H9 (cell line): ENCODE measurements at regions not wholly inside any gene's neighbourhood (a gene's known extent, or its start where the extent isn't known, plus 50 kb on each side); places are given as distances from the start of the nearest gene placed in this dataset.

Experiments
- DNase-seq: peaks from one replicate; pipeline ENCODE4 v3.0.0-alpha.2; 2017
- H2AFZ ChIP-seq: one replicate; pipeline ENCODE4 v1.6.1; 2013; ENCODE audit warnings: mild to moderate bottlenecking, low read length, control low read depth, moderate library complexity
- H2AK5ac ChIP-seq: 2 replicates; pipeline ENCODE4 v1.6.1; 2013; ENCODE audit warnings: low read length, control low read depth, mixed read lengths; ENCODE audit not compliant: insufficient read length
- H2BK120ac ChIP-seq: one replicate; pipeline ENCODE4 v1.6.1; 2013; ENCODE audit warnings: low read depth, mild to moderate bottlenecking, low read length, control low read depth, inconsistent platforms; ENCODE audit not compliant: poor library complexity, severe bottlenecking
- H2BK12ac ChIP-seq: 2 replicates; pipeline ENCODE4 v1.6.1; 2013; ENCODE audit warnings: low read length, control low read depth, mixed read lengths, low read depth; ENCODE audit not compliant: insufficient read length
- H2BK15ac ChIP-seq: 2 replicates; pipeline ENCODE4 v1.6.1; 2013; ENCODE audit warnings: low read depth, low read length, control low read depth
- H2BK20ac ChIP-seq: one replicate; pipeline ENCODE4 v1.6.1; 2013; ENCODE audit warnings: low read depth, mild to moderate bottlenecking, low read length, control low read depth, inconsistent platforms; ENCODE audit not compliant: poor library complexity, severe bottlenecking
- H2BK5ac ChIP-seq: 2 replicates; pipeline ENCODE4 v1.6.1; 2013; ENCODE audit warnings: low read length, control low read depth, mixed read lengths; ENCODE audit not compliant: insufficient read length
- H3K14ac ChIP-seq: 2 replicates; pipeline ENCODE4 v1.6.1; 2013; ENCODE audit warnings: low read length, control low read depth; ENCODE audit not compliant: insufficient read depth
- H3K18ac ChIP-seq: 2 replicates; pipeline ENCODE4 v1.6.1; 2013; ENCODE audit warnings: low read depth, mild to moderate bottlenecking, mixed read lengths, low read length, control low read depth; ENCODE audit not compliant: insufficient read length
- H3K23ac ChIP-seq: 2 replicates; pipeline ENCODE4 v1.6.1; 2013; ENCODE audit warnings: low read length, control low read depth, mixed read lengths, low read depth; ENCODE audit not compliant: insufficient read length
- H3K23me2 ChIP-seq: 2 replicates; pipeline ENCODE4 v1.6.1; 2013; ENCODE audit warnings: low read depth, mild to moderate bottlenecking, mixed read lengths, low read length, control low read depth; ENCODE audit not compliant: insufficient read length, poor library complexity, severe bottlenecking
- H3K27ac ChIP-seq: 2 replicates; pipeline ENCODE4 v1.5.1; 2013; ENCODE audit warnings: low read length, control low read depth, mixed read lengths, low read depth; ENCODE audit not compliant: insufficient read length
- H3K27me3 ChIP-seq: 2 replicates; pipeline ENCODE4 v1.6.1; 2013; ENCODE audit warnings: low read length, control low read depth, inconsistent platforms; ENCODE audit not compliant: insufficient read depth
- H3K4ac ChIP-seq: 2 replicates; pipeline ENCODE4 v1.6.1; 2013; ENCODE audit warnings: low read depth, mild to moderate bottlenecking, control low read depth, inconsistent platforms, low read length, moderate library complexity
- H3K4me1 ChIP-seq: 2 replicates; pipeline ENCODE4 v1.6.1; 2013; ENCODE audit warnings: low read length, control low read depth, inconsistent platforms; ENCODE audit not compliant: insufficient read depth
- H3K4me2 ChIP-seq: 2 replicates; pipeline ENCODE4 v1.6.1; 2013; ENCODE audit warnings: low read length, control low read depth, mixed read lengths; ENCODE audit not compliant: insufficient read length, insufficient read depth
- H3K56ac ChIP-seq: 2 replicates; pipeline ENCODE4 v1.6.1; 2013; ENCODE audit warnings: low read depth, mild to moderate bottlenecking, mixed read lengths, low read length, control low read depth; ENCODE audit not compliant: insufficient read length
- H3K79me1 ChIP-seq: 2 replicates; pipeline ENCODE4 v1.6.1; 2013; ENCODE audit warnings: low read depth, mild to moderate bottlenecking, moderate library complexity, low read length, control low read depth, inconsistent platforms; ENCODE audit not compliant: insufficient read depth, poor library complexity, severe bottlenecking
- H3K79me2 ChIP-seq: 2 replicates; pipeline ENCODE4 v1.6.1; 2013; ENCODE audit warnings: low read length, control low read depth, inconsistent platforms; ENCODE audit not compliant: insufficient read depth
- H3K9ac ChIP-seq: 2 replicates; pipeline ENCODE4 v1.6.1; 2013; ENCODE audit warnings: low read length, control low read depth, mixed read lengths; ENCODE audit not compliant: insufficient read length; ENCODE audit errors: extremely low read depth
- H3K9me3 ChIP-seq: one replicate; pipeline ENCODE4 v1.6.1; 2013; ENCODE audit warnings: low read depth, low read length, inconsistent platforms; ENCODE audit not compliant: control insufficient read depth
- H3T11ph ChIP-seq: one replicate; pipeline ENCODE4 v1.6.1; 2013; ENCODE audit warnings: mild to moderate bottlenecking, low read length, control low read depth, inconsistent platforms
- H4K20me1 ChIP-seq: one replicate; pipeline ENCODE4 v1.6.1; 2013; ENCODE audit not compliant: control insufficient read depth, insufficient read length, insufficient read depth
- H4K5ac ChIP-seq: 2 replicates; pipeline ENCODE4 v1.6.1; 2013; ENCODE audit warnings: low read depth, mild to moderate bottlenecking, mixed read lengths, low read length, control low read depth; ENCODE audit not compliant: insufficient read length
- H4K8ac ChIP-seq: replicated peaks from 2 replicates; pipeline ENCODE4 v1.6.1; 2013; ENCODE audit warnings: low read length, control low read depth, mixed read lengths, low read depth; ENCODE audit not compliant: insufficient read length
- H4K91ac ChIP-seq: 2 replicates; pipeline ENCODE4 v1.6.1; 2013; ENCODE audit warnings: low read depth, mild to moderate bottlenecking, moderate library complexity, mixed read lengths, low read length, control low read depth; ENCODE audit not compliant: insufficient read length
- H3K27ac Mint-ChIP-seq, 3 experiments: 2 replicates in 2 of 3; 3 replicates in 1 of 3; pipeline ENCODE4 v1.8.0; 2020 to 2021; ENCODE audit warnings: mixed read lengths in 3 of 3, mild to moderate bottlenecking in 1 of 3, moderate library complexity in 1 of 3
- H3K27me3 Mint-ChIP-seq: 2 replicates; pipeline ENCODE4 v1.8.0; 2021; ENCODE audit warnings: low read depth, mild to moderate bottlenecking, moderate library complexity, mixed read lengths
- H3K36me3 Mint-ChIP-seq, 3 experiments: 2 replicates in 2 of 3; 3 replicates in 1 of 3; pipeline ENCODE4 v1.8.0; 2020 to 2021; ENCODE audit warnings: low read depth in 3 of 3, mixed read lengths in 3 of 3; ENCODE audit not compliant: insufficient read depth in 1 of 3
- H3K4me1 Mint-ChIP-seq, 2 experiments: 2 replicates each; pipeline ENCODE4 v1.8.0; 2020; ENCODE audit warnings: mixed read lengths in 2 of 2
- H3K4me3 Mint-ChIP-seq, 2 experiments: 2 replicates in 1 of 2; 3 replicates in 1 of 2; pipeline ENCODE4 v1.8.0; 2020 to 2021; ENCODE audit warnings: mild to moderate bottlenecking in 2 of 2, mixed read lengths in 2 of 2, moderate library complexity in 1 of 2
- H3K9me3 Mint-ChIP-seq, 2 experiments: 2 replicates in 1 of 2; 3 replicates in 1 of 2; pipeline ENCODE4 v1.8.0; 2020; ENCODE audit warnings: mild to moderate bottlenecking in 2 of 2, mixed read lengths in 2 of 2, moderate library complexity in 1 of 2
- CTCF ChIP-seq: fragments of 200-600 bp; sonication (generic); conservative IDR thresholded peaks from 3 replicates; pipeline ENCODE4 v1.8.0; 2021; ENCODE audit warnings: antibody characterized with exemption, mild to moderate bottlenecking
- WGBS: extraction: QIAGEN DNeasy Blood & Tissue Kit; methylation state at CpG from one replicate; pipeline ENCODE4 v1.1.7; 2013; ENCODE audit warnings: missing lambda C conversion rate, low lambda C conversion rate, mixed read lengths; ENCODE audit not compliant: insufficient read length; ENCODE audit errors: extremely low coverage; 5-methylcytosine and 5-hydroxymethylcytosine counted together

DNA sequence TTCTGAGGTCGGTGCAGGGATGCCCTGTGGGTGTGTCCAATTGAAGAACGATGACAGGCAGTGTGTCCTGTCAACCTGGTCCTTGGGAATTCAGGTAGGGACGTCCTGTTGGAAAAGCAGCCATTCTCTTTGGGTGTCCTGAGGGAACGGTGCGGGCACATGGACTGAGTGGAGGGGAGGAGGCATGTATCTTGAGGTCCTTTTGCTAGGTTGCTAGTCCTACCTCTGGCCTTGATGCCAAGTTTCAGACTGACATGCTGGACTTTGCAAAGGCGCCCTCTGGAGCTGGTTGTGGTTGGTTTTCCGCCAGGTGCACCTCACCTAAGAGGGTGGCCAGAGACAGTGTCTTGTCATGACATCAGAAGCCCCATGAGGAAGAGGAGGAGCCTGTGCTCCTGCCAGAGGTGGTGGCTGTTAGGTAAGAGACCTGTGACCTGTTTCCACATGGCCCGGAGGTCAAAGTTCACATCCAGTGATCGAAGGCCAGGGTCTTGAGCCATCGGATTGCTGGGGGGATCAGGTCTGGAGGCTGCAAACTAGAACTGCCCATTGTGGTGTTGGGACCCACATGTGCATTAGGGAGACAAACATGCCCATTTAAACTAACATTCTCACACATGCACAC is 106.3 kb downstream of the SNRPN start:
- H3K27me3 Mint-ChIP-seq = peaks cover 12% of the 10 kb centered on the region
- H3K18ac ChIP-seq = no peak overlapping the region
- no peak overlapping the region; a peak in 1 of 5 replicates for H3K4me3 Mint-ChIP-seq

More for the DNA sequence above, 106.3 kb downstream of the SNRPN start:
- H2BK12ac ChIP-seq = no peak overlapping the region
- Mint-ChIP-seq H3K36me3 (peaks cover 100% of the 10 kb centered on the region in 3 experiments), H3K27ac (no peak overlapping the region), H3K4me1 (no peaks in the 10 kb centered on the region), H3K9me3 (peaks cover 98 to 100% of the 10 kb centered on the region in 2 experiments)
- no peak overlapping the region for H2BK120ac ChIP-seq
- no peak overlapping the region for H3K4ac ChIP-seq
- H3K4me1 ChIP-seq = no peaks in the 10 kb centered on the region
- TF ChIP-seq CTCF = no peak
- no peaks in the 10 kb centered on the region for H3K27me3 ChIP-seq
- no peak overlapping the region for H3K56ac ChIP-seq
- H3K27ac ChIP-seq = no peak overlapping the region
- no peak overlapping the region for H4K5ac ChIP-seq
- no peak overlapping the region for H3K9ac ChIP-seq
- no CpG with 5 or more reads among the region's 10 CpGs for WGBS
- peaks cover 96% of the 10 kb centered on the region for H3K9me3 ChIP-seq
- H4K91ac ChIP-seq = no peak overlapping the region
- H2BK5ac ChIP-seq = no peak overlapping the region
- H3K14ac ChIP-seq = no peak overlapping the region
- H2AK5ac ChIP-seq = no peak overlapping the region
- H3K79me1 ChIP-seq = no peaks in the 10 kb centered on the region
- H3K23me2 ChIP-seq = no peaks in the 10 kb centered on the region
- H4K8ac ChIP-seq = no peak overlapping the region
- H3K4me2 ChIP-seq = no peak overlapping the region
- DNase-seq = peak; percentile 12
- H2AFZ ChIP-seq = no peak overlapping the region
- H3T11ph ChIP-seq = no peak overlapping the region
- H3K79me2 ChIP-seq = peaks cover 1% of the 10 kb centered on the region; the same call in 1 of the 2 replicates
- H4K20me1 ChIP-seq = no peaks in the 10 kb centered on the region
- H3K23ac ChIP-seq = no peak overlapping the region
- H2BK15ac ChIP-seq = no peak overlapping the region
- no peak overlapping the region for H2BK20ac ChIP-seq
